ENCODE measurements at regions not wholly inside any gene's neighbourhood (a gene's known extent, or its start where the extent isn't known, plus 50 kb on each side); places are given as distances from the start of the nearest gene placed in this dataset.
"Not testable (repeated sequence)": the region's sequence is repeated elsewhere in the genome, so short reads cannot be mapped to it uniquely, and the experiment has no call there.

DNA sequence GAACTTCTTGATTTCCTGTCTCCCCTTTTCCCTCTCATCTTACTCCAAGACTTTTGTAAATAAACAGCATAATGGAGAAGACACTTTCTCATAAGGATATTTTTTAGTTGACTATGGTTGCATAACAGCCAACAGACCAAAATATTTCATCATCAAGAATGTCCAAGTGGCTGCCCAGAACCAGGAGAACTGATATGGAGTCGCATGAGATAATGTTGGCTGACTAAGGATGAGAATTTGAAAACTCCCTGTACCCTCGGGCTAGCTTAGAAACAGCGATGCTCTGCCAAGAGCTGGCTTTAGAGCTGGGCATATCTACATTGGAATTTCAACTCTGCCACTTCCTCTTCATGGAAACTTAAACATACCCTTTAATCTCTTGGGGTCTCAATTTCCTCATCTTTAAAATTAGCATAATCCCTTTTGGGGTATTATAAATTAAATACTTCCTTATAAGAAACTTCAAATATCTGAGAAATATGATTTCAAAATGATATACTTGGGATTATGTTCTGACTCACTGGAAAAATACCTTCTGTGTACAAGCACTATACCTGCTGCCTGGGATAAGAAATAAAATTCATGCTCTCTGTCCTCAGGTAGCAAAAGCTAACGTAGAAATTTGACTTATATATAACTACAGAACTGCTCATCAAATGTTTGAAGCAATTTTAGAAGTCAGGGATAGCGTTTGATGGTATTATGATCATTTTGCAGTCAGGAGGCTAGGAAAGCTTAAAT, 777.3 kb downstream of the LTN1 start:
- DNase-seq (ENCODE audit: low spot score): no peak
- intact Hi-C loops (cut with DNase I): loop anchor here (10.0 kb wide), 2 partner anchors 101 to 119 kb away; no protein-coding TSS in a partner anchor

DNA sequence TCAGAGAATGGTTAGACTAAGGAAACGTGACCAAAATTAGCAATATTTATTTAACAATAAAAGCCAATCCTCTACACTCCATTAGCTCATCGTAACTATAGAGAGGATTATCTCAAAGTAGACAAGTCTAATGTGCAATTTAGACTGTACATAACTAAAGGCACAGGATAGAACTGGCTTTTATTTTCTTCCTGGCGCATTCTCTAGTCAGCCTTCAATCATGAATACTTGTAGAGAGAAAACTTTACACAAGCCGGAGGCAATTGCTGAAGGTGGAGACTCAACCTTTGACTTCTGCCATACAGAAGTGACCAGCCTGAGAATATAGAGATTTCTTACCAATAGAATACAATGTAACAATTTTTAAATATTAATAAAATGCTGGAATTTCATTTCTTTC, 777.9 kb downstream of the LTN1 start:
- no peak for DNase-seq (ENCODE audit: low spot score)
- intact Hi-C loops (cut with DNase I): loop anchor here (10.0 kb wide), 2 partner anchors 100 to 120 kb away; no protein-coding TSS in a partner anchor

DNA sequence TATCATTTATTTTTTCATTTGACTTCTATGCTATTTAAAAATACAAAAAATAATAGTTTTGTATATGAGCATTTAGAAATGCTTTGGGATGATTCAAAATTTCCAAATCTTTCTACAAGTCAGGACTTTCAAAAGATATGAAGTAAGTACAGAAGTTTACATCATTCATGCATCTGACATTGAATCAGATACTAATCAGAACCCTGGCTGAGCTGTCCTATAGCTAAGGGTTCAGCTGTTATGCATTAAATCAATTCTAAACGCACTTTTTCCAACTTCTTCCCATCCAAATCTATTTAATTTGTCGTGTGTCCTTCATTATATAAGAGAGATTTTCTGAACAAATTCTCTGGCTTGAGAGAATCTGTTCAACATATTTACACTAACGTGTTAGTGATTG, 779.4 kb downstream of the LTN1 start:
- intact Hi-C loops (cut with DNase I): loop anchor here (10.0 kb wide), 2 partner anchors 98 to 122 kb away; no protein-coding TSS in a partner anchor
- no peak for DNase-seq (ENCODE audit: low spot score)

DNA sequence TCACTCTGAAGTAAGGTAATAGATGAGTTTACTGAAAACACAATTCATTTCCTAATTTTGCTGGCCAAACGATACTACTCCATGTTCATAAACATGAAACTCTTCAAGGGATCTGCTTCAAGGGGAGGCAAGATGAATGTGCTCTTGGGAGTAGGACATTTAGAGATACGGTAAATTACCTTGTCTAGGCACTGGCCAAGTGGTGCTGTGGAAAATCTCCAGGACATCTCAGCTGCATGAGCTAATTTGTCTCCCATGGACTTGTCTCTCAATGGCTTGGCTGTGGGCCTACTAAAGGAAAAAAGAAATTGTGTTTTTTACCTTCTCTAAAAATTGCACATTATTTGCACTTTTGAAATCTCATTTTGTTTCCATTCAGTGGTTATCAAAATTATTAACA, 780.6 kb downstream of the LTN1 start:
- intact Hi-C loops (cut with DNase I): loop anchor here (10.0 kb wide), 2 partner anchors 97 to 123 kb away; no protein-coding TSS in a partner anchor
- DNase-seq (ENCODE audit: low spot score): no peak

DNA sequence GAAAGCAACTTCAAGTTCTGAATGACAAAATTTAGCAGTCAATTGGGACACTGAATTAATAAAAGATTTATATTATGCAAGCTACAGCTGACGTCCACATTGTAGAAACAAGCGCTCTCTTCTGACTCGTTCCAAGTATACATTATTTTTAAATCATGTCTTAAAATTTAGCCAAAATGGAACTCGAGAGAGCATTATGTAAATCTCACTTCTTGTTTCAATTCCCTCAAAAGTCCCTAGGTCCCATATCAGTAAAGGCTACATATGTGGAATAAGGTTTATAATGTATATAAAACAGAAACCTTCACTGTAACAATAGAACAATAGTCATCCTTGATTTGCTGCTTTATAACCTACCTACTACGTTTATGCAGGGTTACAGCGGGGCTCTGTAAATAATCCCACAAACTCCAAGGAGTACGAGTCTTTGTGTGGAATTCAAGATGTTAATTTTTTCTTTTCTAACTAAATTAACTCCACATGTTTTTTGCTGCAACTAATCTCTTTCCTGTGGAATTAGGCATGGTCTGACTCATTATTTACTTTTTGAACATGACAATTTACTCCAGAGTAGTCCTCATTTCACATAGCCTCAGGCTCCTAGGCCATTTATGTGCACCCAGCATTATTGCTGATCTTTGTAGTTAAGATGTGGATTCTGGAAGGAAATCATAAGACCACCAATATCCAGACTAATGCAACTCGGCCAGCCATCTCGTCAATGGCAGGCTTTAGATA, 785.1 kb downstream of the LTN1 start:
- DNase-seq (ENCODE audit: low spot score): no peak
- intact Hi-C loops (cut with DNase I): no loop called here

DNA sequence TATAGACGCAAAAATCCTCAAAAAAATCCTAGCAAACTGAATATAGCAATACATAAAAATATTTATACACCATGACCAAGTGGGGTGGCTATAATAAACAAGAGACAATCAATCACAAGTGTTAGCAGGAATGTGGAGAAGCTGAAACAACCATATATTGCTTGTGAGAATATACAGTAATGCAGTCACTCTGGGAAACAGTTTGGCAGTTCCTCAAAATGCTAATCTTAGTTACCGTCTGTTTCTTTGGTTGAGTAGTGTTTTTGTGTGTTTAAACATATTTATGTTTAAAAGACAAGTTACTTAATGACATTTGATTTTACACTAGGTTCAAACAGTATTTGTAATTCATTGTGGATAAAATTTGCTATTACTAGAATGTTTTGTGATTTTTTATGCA, 792.0 kb downstream of the LTN1 start:
- DNase-seq (ENCODE audit: low spot score): no peak
- intact Hi-C loops (cut with DNase I): no loop called here

DNA sequence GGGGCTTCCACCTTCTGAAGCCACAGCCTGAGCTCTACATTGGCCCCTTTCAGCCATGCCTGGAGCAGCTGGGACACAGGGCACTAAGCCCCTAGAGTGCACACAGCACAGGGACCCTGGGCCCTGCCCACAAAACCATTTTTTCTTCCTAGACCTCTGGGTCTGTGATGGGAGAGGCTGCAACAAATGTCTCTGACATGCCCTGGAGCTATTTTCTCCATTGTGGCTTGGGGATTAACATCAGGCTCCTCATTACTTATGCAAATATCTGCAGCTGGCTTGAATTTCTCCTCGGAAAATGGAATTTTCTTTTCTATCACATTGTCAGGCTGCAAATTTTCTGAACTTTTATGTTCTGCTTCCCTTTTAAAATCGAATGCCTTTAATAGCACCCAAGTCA, 795.7 kb downstream of the LTN1 start:
- no peak for DNase-seq (ENCODE audit: low spot score)
- intact Hi-C loops (cut with DNase I): no loop called here

DNA sequence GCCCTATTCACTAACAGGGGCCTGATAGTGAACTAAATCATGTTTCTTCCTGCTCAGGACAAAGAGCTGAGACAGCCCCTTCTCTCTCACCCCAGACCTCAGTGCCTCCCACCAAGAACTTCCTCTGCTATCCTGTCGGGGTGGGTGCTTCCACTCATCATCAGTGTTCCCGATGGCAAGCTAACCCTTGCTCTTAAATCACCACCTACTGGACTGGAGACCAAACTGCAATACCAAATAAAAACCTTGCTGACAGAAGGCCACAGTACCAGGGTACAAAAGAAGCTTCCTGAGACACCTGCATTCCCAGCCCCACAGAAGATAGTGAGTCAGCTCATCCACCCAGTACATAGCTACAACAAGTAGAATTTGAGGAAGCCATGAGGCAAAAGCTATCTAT, 799.5 kb downstream of the LTN1 start:
- no peak for DNase-seq (ENCODE audit: low spot score)
- intact Hi-C loops (cut with DNase I): no loop called here

DNA sequence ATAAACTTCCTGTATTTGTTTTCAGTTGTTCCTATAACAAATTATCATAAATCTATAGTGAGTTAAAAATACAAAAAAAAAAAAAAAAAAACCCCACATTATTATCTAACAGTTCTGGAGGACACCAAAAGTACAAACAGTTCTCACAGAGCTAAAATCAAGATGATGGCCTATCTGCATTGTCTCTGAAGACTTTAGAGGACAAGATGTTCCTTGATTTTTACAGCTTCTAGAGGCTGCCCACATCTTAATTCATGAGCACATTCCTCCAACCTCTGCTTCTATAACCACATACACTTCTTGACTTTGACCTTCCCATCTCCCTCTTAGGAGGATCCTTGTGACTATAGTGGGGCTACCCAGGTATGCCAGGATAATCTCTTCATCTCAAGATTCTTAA, 806.1 kb downstream of the LTN1 start:
- intact Hi-C loops (cut with DNase I): no loop called here

DNA sequence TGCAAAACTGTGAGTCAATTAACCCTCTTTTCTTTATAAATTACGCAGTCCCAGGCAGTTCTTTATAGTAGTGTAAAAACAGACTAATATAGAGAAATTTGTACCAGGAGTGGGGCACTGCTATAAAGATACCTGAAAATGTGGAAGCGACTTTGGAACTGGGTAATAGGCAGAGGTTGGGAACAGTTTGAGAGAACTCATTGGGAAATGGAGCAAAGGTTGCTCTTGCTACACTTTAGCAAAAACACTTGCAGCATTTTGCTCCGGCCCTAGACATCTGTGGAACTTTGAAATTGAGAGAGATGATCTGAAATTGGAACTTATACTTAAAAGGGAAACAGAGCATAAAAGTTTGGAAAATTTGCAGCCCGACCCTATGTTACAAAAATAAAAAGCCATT, 810.9 kb downstream of the LTN1 start:
- intact Hi-C loops (cut with DNase I): no loop called here
- no peak for DNase-seq (ENCODE audit: low spot score)

More for the DNA sequence above, 806.1 kb downstream of the LTN1 start:
- DNase-seq (ENCODE audit: low spot score): no peak

DNA sequence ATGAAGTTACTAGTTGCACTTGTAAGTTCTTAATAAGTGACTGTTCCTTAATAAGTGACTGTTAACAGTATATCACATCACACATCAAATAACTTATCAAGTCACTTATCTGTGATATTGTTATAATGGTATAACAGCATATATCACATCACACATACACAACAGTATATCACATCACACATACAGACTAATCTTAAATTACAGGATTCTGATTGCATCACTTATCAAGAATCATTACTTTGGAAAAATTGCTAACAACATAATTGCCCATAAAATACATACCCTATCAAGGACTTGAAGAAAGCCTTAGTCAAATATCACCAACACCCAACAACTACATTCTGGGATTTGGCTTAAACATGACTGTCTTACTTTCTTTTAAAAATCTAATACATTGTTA, 813.5 kb downstream of the LTN1 start:
- DNase-seq (ENCODE audit: low spot score): no peak
- intact Hi-C loops (cut with DNase I): no loop called here

DNA sequence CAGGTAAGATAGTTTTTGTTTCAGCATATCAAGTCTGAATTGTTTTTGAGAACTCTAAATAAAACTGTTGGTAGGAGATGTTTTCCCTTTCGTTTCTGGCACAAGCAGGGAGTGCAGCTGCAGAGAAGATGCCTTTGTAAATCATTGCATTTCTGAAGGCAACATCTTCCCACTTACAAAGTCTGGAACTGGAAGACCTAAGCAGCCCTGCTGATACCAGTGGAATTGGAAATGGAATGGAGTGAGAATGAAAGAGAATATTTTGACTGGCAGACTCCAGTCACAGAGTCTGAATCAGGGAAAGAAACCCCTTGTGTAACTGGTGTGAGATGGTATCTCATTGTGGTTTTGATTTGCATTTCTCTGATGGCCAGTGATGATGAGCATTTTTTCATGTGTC, 815.6 kb downstream of the LTN1 start:
- intact Hi-C loops (cut with DNase I): no loop called here
- DNase-seq (ENCODE audit: low spot score): no peak

DNA sequence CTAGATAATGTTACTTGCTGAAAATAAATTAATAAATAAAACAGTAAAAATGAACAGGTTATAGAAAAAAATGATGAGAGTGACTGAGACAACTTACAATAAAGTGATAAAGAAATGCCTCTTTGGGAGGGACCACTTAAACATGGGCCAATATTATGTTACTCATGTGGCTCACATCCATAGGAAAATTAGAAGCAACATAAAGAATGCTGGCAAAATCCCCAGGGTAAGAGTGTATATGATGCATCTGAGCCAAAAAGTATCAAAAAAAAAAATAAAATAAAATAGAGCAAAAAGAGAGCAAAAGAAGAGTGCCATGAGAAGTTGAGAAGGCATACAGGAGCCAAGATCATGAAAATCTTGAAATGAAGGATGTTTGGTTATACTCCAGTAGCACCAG, 818.0 kb downstream of the LTN1 start:
- DNase-seq (ENCODE audit: low spot score): no peak
- intact Hi-C loops (cut with DNase I): no loop called here

DNA sequence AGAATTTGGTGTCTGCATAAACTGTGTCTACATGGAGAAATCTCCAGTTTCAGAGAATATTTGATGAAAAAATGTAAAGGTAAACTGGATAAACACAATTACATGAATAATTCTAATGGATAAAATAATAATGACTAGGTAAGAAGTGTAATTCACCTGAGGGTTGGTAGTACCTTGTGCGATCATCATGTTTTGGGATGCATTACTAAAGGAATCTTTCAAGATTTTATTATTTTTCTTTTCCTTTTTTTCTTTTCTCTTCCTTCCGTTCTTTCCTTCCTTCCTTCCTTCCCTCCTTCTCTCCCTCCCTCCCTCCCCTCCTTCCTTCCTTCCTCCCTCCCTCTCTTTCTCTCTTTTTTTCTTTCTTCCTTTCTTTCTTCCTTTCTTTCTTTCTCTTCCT, 818.7 kb downstream of the LTN1 start:
- DNase-seq (ENCODE audit: low spot score): no peak
- intact Hi-C loops (cut with DNase I): no loop called here

DNA sequence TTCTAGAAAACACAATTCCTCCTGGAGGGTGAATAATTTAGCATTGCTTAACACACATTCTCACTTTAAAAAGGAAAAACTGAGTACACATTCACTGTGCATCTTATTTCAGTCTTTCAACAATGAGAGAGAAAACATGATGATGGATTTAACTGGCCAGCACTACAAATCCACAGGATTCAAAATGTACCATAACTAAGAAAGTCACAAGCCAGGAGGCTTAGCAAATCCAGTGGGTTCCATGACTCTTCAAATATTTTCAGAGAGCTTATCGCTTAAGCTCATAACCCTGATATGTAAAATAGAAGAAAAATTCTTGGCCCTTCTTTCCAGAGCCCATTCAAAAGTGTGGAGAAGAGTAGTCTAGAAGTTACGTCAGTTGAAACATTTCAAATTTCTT, 820.3 kb downstream of the LTN1 start:
- no peak for DNase-seq (ENCODE audit: low spot score)
- intact Hi-C loops (cut with DNase I): no loop called here

DNA sequence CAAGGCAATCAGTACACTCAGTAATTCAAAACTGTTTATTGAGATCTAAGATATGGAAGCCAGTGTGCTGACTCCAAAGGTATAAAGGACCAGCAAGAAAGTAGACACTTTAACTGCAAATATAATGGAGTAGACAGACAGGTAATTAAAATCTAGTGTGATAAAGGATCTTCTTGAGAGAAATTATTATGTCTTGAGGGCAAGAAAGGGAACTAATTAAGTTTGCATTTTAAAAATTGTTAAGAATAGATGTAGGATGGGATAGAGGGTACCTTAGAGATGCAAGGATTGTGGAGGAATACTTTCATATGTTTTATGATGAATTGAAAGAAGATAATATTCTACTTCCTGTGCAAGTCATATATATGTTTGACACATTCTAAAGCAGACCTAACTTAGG, 825.3 kb downstream of the LTN1 start:
- no peak for DNase-seq (ENCODE audit: low spot score)
- intact Hi-C loops (cut with DNase I): no loop called here

DNA sequence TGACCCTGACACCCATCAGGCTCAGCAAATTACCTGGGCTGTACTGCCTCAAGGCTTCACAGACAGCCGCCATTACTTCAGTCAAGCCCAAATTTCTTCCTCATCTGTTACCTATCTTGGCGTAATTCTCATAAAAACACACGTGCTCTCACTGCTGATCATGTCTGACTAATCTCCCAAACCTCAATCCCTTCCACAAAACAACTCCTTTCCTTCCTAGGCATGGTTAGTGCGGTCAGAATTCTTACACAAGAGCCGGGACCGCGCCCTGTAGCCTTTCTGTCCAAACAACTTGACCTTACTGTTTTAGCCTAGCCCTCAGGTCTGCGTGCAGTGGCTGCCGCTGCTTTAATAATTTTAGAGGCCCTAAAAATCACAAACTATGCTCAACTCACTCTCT, 828.2 kb downstream of the LTN1 start:
- DNase-seq (ENCODE audit: low spot score); intact Hi-C loops (cut with DNase I): not testable (repeated sequence)

DNA sequence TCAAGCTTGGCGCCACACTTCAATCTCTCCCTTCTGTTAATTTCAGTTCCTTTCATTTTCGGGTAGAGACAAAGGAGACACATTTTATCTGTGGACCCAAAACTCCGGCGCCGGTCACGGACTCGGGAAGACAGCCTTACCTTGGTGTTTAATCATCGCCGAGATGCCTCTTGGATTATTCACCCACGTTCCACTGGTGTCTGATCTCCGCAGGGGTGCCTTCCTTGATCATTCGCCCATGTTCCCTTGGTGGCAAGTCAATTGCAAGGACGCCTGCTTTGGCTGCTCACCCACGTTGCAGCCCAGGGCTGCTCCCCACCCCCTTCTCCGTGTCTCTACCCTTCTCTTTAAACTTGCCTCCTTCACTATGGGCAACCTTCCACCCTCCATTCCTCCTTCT, 830.6 kb downstream of the LTN1 start:
- DNase-seq (ENCODE audit: low spot score); intact Hi-C loops (cut with DNase I): not testable (repeated sequence)

DNA sequence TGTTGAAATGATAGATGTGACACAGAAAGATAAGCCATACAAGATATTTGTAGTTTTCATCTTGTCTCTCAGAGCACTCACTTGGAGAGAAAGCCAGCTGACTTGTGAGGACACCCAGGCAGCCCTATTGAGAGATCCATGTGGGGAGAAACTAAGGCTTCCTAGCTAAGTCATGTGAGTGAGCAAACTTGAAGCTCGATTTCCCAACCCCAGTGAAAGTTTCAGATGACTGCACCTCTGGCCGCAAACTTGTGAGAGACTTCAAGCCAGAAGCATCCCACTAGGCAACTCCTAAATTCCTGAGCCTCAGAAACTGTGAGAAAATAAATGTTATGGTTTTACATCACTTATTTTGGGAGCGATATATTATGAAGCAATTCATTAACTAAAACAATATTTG, 832.3 kb downstream of the LTN1 start:
- DNase-seq (ENCODE audit: low spot score): no peak
- intact Hi-C loops (cut with DNase I): no loop called here

DNA sequence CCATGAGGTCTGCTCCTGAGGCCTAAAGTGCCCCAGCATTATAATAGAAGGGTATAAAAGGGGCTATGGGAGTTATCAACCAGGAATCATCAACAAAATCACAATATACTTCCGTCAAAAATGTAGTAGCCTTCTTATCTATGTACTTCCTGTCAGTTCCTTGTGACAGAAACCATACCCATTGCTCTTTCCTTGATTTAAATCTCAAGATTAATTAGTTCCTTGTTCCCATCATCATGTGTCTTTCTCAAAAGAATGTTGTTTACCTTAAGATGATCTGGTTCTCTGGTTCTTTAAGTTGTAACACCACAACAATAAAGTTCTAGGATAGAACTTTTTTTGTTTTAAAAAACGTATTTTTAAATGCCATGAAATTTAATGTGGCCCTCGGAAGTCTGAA, 833.3 kb downstream of the LTN1 start:
- DNase-seq (ENCODE audit: low spot score): no peak
- intact Hi-C loops (cut with DNase I): no loop called here

DNA sequence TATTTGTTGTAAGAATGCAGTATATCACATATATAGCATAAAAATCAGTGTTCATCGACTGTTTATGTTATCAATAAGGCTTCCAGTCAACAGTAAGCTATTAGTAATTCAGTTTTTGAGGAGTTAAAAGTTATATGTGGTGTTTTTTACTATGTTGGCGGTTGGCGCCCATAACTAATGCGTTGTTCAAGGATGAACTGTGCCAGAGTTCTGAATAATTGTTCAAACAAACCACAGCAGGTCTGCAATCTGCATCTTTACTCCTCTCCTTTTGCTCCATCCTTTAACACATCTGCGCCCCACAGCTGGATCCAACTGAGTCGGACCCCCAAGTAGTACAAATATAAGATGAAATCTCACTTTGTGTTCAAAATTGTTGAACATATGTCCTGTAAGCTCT, 836.1 kb downstream of the LTN1 start:
- intact Hi-C loops (cut with DNase I): no loop called here
- DNase-seq (ENCODE audit: low spot score): no peak

All from cardiac septum (tissue), 1 donor.